IMR-90 (cell line): ENCODE measurements at regions not wholly inside any gene's neighbourhood (a gene's known extent, or its start where the extent isn't known, plus 50 kb on each side); places are given as distances from the start of the nearest gene placed in this dataset.

Experiments
- ATAC-seq: fragments of 200-7000 bp; cut with Tn5 transposase; 2 replicates; pipeline ENCODE4 v1.9.1; 2020; ENCODE audit warnings: low read depth, mild to moderate bottlenecking, moderate library complexity
- BruUV-seq: library from RNA; stranded (reverse); fragments of 400-500 nt; replicated peaks from 2 replicates; lab custom pipeline; 2021; lab: Mats Ljungman, UMichigan
- CTCF ChIA-PET: fragments of 300-600 bp; formaldehyde crosslinking; extraction: SDS; loops from one replicate; lab custom pipeline; 2021; ENCODE audit warnings: antibody characterized with exemption; lab: Yijun Ruan, JAX
- POLR2A ChIA-PET: fragments of 300-600 bp; sonication (Branson Sonifier 250); formaldehyde crosslinking; loops from one replicate; lab custom pipeline; 2022; ENCODE audit warnings: antibody characterized with exemption; ENCODE audit not compliant: unreplicated experiment; lab: Charles Lee
- DNase-seq: peaks from one replicate; pipeline ENCODE4 v3.0.0; 2013
- H2AFZ ChIP-seq: replicated peaks from 2 replicates; pipeline ENCODE3; 2013; ENCODE audit warnings: low read length, mild to moderate bottlenecking; ENCODE audit not compliant: poor library complexity
- H2AK5ac ChIP-seq: 2 replicates; pipeline ENCODE4 v1.6.1; 2013; ENCODE audit warnings: low read depth, low read length, inconsistent platforms
- H2AK9ac ChIP-seq: replicated peaks from 2 replicates; pipeline ENCODE3; 2013; ENCODE audit warnings: mild to moderate bottlenecking, low read depth, low read length, moderate library complexity; ENCODE audit not compliant: poor library complexity
- H2BK120ac ChIP-seq: 2 replicates; pipeline ENCODE4 v1.6.1; 2013; ENCODE audit warnings: low read depth, low read length, inconsistent platforms
- H2BK15ac ChIP-seq: 3 replicates; pipeline ENCODE4 v1.6.1; 2013; ENCODE audit warnings: low read depth, low read length, inconsistent platforms
- H2BK20ac ChIP-seq: 2 replicates; pipeline ENCODE4 v1.6.1; 2013; ENCODE audit warnings: low read depth, mild to moderate bottlenecking, inconsistent platforms, low read length, moderate library complexity
- H2BK5ac ChIP-seq: 2 replicates; pipeline ENCODE4 v1.6.1; 2013; ENCODE audit warnings: mild to moderate bottlenecking, low read depth, low read length, inconsistent platforms; ENCODE audit not compliant: poor library complexity, severe bottlenecking
- H3K14ac ChIP-seq: replicated peaks from 2 replicates; pipeline ENCODE4 v1.6.1; 2013; ENCODE audit warnings: low read depth, low read length, inconsistent platforms
- H3K18ac ChIP-seq: 2 replicates; pipeline ENCODE4 v1.6.1; 2013; ENCODE audit warnings: low read depth, low read length, control low read depth
- H3K23ac ChIP-seq: 2 replicates; pipeline ENCODE4 v1.6.1; 2013; ENCODE audit warnings: low read depth, low read length, inconsistent platforms
- H3K27ac ChIP-seq: 2 replicates; pipeline ENCODE4 v1.5.1; 2013; ENCODE audit warnings: mild to moderate bottlenecking, control low read depth, low read length; ENCODE audit not compliant: insufficient read depth
- H3K27me3 ChIP-seq: 2 replicates; pipeline ENCODE4 v1.6.1; 2013; ENCODE audit warnings: low read length; ENCODE audit not compliant: control insufficient read depth, insufficient read depth
- H3K36me3 ChIP-seq: 2 replicates; pipeline ENCODE4 v1.6.1; 2013; ENCODE audit warnings: low read length, mixed read lengths; ENCODE audit not compliant: control insufficient read depth, insufficient read depth
- H3K4ac ChIP-seq: 2 replicates; pipeline ENCODE4 v1.6.1; 2013; ENCODE audit warnings: low read depth, low read length, inconsistent platforms
- H3K4me1 ChIP-seq: 2 replicates; pipeline ENCODE4 v1.6.1; 2013; ENCODE audit warnings: low read length, mixed read lengths; ENCODE audit not compliant: control insufficient read depth, insufficient read depth
- H3K4me2 ChIP-seq: 2 replicates; pipeline ENCODE4 v1.6.1; 2013; ENCODE audit warnings: low read depth, mild to moderate bottlenecking, control low read depth, low read length, moderate library complexity
- H3K4me3 ChIP-seq: 2 replicates; pipeline ENCODE4 v1.5.1; 2013; ENCODE audit warnings: low read depth, mild to moderate bottlenecking, control low read depth, low read length, moderate library complexity; ENCODE audit not compliant: insufficient read depth
- H3K56ac ChIP-seq: 2 replicates; pipeline ENCODE4 v1.6.1; 2013; ENCODE audit warnings: low read length, inconsistent platforms; ENCODE audit not compliant: insufficient read depth; ENCODE audit errors: extremely low read depth
- H3K79me1 ChIP-seq, 2 experiments: 2 replicates each; pipeline ENCODE4 v1.6.1; 2013; ENCODE audit warnings: low read length in 2 of 2, inconsistent platforms in 1 of 2, low read depth in 1 of 2
- H3K9ac ChIP-seq: 2 replicates; pipeline ENCODE4 v1.6.1; 2013; ENCODE audit warnings: low read depth, low read length, control low read depth
- H3K9me1 ChIP-seq: 2 replicates; pipeline ENCODE4 v1.6.1; 2013; ENCODE audit warnings: low read length, inconsistent platforms; ENCODE audit not compliant: insufficient read depth
- H3K9me3 ChIP-seq: 2 replicates; pipeline ENCODE4 v1.6.1; 2013; ENCODE audit warnings: low read length; ENCODE audit not compliant: control insufficient read depth, insufficient read depth
- H4K20me1 ChIP-seq: 2 replicates; pipeline ENCODE4 v1.6.1; 2013; ENCODE audit warnings: low read length, inconsistent platforms; ENCODE audit not compliant: insufficient read depth
- H4K5ac ChIP-seq: 2 replicates; pipeline ENCODE4 v1.6.1; 2013; ENCODE audit warnings: mild to moderate bottlenecking, low read depth, low read length, control low read depth
- H4K8ac ChIP-seq, 2 experiments: 2 replicates each; pipeline ENCODE4 v1.6.1; 2013; ENCODE audit warnings: low read depth in 2 of 2, low read length in 2 of 2, control low read depth in 1 of 2, inconsistent platforms in 1 of 2
- H4K91ac ChIP-seq: 2 replicates; pipeline ENCODE4 v1.6.1; 2013; ENCODE audit warnings: low read depth, low read length, inconsistent platforms; ENCODE audit not compliant: insufficient read depth
- CEBPB ChIP-seq: IDR thresholded peaks from 2 replicates; pipeline ENCODE4 v1.6.1; 2012; ENCODE audit warnings: low read depth, low read length, improper control_type of control experiment
- CHD1 ChIP-seq: IDR thresholded peaks from 2 replicates; pipeline ENCODE4 v1.6.1; 2012; ENCODE audit warnings: low read depth, low read length, improper control_type of control experiment
- FOS ChIP-seq: fragments of 150-350 bp; IDR thresholded peaks from 2 replicates; pipeline ENCODE4 v1.6.1; 2016; ENCODE audit warnings: low read depth, low read length
- MAFK ChIP-seq: IDR thresholded peaks from 2 replicates; pipeline ENCODE4 v1.6.1; 2012; ENCODE audit warnings: low read depth, low read length, improper control_type of control experiment
- MAZ ChIP-seq: IDR thresholded peaks from 2 replicates; pipeline ENCODE4 v1.6.1; 2012; ENCODE audit warnings: low read depth, mild to moderate bottlenecking, low read length, improper control_type of control experiment, moderate library complexity, borderline replicate concordance
- NFE2L2 ChIP-seq: fragments of 150-350 bp; IDR thresholded peaks from 2 replicates; pipeline ENCODE4 v1.6.1; 2016; ENCODE audit warnings: low read depth, mild to moderate bottlenecking, low read length
- POLR2A ChIP-seq: IDR thresholded peaks from 2 replicates; pipeline ENCODE4 v1.6.1; 2012; ENCODE audit warnings: mild to moderate bottlenecking, low read depth, low read length
- RAD21 ChIP-seq: IDR thresholded peaks from 2 replicates; pipeline ENCODE4 v1.6.1; 2012; ENCODE audit warnings: low read length, improper control_type of control experiment
- RCOR1 ChIP-seq: IDR thresholded peaks from 2 replicates; pipeline ENCODE4 v1.6.1; 2012; ENCODE audit warnings: mild to moderate bottlenecking, low read length, improper control_type of control experiment; ENCODE audit not compliant: insufficient replicate concordance
- WGBS, 2 experiments: methylation state at CpG; one replicate each; pipeline versions ENCODE4 v1.1.5 to v1.1.7; 2013; ENCODE audit warnings: missing lambda C conversion rate in 2 of 2; ENCODE audit not compliant: insufficient read length in 1 of 2; ENCODE audit errors: extremely low coverage in 2 of 2; 5-methylcytosine and 5-hydroxymethylcytosine counted together
- dilution Hi-C: fragments of 300-500 bp; cut with HindIII; formaldehyde crosslinking; loops from one replicate; pipeline ENCODE4 v1.14.3; 2018; ENCODE audit warnings: low sequenced_read_pairs; ENCODE audit not compliant: unreplicated experiment
- in situ Hi-C: fragments of 300-500 bp; cut with MboI; formaldehyde crosslinking; loops from 3 replicates; pipeline ENCODE4 v1.14.3; 2019; ENCODE audit warnings: low sequenced_read_pairs, inconsistent platforms, mixed read lengths
- intact Hi-C: fragments of 100-400 bp; cut with micrococcal nuclease; formaldehyde crosslinking; loops from 2 replicates; pipeline ENCODE4 v1.10.0; 2022
- TF ChIP-seq, protein P1 (sequence below): conservative IDR thresholded peaks from 2 replicates; pipeline ENCODE4 v1.5.1; 2012; ENCODE audit warnings: mild to moderate bottlenecking, low read depth, low read length, improper control_type of control experiment
- TF ChIP-seq, protein P2 (sequence below): fragments of 150-350 bp; IDR thresholded peaks from 2 replicates; pipeline ENCODE4 v1.6.1; 2016; ENCODE audit warnings: low read depth, mild to moderate bottlenecking, low read length, moderate library complexity, borderline replicate concordance

DNA sequence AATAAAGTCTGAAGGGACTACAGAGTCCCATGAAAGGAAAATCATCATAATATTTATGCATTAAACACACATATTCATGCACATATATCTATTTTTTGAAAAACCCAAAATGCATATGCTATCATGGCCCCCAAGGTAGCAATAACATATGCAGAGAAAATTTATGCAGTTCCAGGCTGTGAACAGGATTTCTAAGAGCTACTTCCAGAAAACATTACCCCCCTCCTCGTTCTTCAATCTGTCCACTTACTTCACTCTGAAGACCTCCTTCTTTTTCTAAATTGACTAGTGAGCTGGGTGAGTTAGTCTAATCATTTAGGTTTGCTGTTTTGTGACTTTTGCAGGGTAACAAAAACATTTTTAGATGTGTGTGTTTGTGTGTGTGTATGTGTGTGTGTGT, 376.4 kb upstream of the ZEB2 start:
- Histone ChIP-seq H4K8ac (no peak overlapping the region), H3K9me1 (no peaks in the 10 kb centered on the region), H4K91ac (no peak overlapping the region), H2AK5ac (no peak overlapping the region), H2BK5ac (no peak overlapping the region), H2BK15ac (no peak overlapping the region), H2BK120ac (no peak overlapping the region), H3K14ac (no peak overlapping the region), H2BK20ac (no peak overlapping the region), H4K5ac (no peak overlapping the region), H4K20me1 (no peaks in the 10 kb centered on the region), H3K4me2 (no peak overlapping the region), H3K18ac (no peak overlapping the region), H3K9me3 (no peaks in the 10 kb centered on the region), H2AFZ (no peak overlapping the region), H3K9ac (no peak overlapping the region), H3K4ac (no peak overlapping the region), H3K79me1 (no peaks in the 10 kb centered on the region), H3K27ac (no peak overlapping the region), H3K23ac (no peak overlapping the region), H3K4me1 (no peaks in the 10 kb centered on the region), H3K27me3 (no peaks in the 10 kb centered on the region), H2AK9ac (no peak overlapping the region), H3K36me3 (no peaks in the 10 kb centered on the region), H3K56ac (no peak overlapping the region), H3K4me3 (no peak overlapping the region)
- ChIA-PET CTCF (interaction anchor here (0.6 kb wide), 1 partner anchor 46 kb away, joined by 3 read pairs; no protein-coding TSS in a partner anchor), POLR2A (no interaction called here)
- in situ Hi-C loops (no loop called here), dilution Hi-C loops (no loop called here), intact Hi-C loops (no loop called here)
- DNase-seq, result no peak
- ATAC-seq, result no peak
- no peak for TF ChIP-seq CEBPB
- TF ChIP-seq MAFK, result no peak
- TF ChIP-seq, protein P1, sequence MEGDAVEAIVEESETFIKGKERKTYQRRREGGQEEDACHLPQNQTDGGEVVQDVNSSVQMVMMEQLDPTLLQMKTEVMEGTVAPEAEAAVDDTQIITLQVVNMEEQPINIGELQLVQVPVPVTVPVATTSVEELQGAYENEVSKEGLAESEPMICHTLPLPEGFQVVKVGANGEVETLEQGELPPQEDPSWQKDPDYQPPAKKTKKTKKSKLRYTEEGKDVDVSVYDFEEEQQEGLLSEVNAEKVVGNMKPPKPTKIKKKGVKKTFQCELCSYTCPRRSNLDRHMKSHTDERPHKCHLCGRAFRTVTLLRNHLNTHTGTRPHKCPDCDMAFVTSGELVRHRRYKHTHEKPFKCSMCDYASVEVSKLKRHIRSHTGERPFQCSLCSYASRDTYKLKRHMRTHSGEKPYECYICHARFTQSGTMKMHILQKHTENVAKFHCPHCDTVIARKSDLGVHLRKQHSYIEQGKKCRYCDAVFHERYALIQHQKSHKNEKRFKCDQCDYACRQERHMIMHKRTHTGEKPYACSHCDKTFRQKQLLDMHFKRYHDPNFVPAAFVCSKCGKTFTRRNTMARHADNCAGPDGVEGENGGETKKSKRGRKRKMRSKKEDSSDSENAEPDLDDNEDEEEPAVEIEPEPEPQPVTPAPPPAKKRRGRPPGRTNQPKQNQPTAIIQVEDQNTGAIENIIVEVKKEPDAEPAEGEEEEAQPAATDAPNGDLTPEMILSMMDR, result no peak
- TF ChIP-seq RAD21, result no peak
- TF ChIP-seq FOS, result no peak
- TF ChIP-seq, protein P2, sequence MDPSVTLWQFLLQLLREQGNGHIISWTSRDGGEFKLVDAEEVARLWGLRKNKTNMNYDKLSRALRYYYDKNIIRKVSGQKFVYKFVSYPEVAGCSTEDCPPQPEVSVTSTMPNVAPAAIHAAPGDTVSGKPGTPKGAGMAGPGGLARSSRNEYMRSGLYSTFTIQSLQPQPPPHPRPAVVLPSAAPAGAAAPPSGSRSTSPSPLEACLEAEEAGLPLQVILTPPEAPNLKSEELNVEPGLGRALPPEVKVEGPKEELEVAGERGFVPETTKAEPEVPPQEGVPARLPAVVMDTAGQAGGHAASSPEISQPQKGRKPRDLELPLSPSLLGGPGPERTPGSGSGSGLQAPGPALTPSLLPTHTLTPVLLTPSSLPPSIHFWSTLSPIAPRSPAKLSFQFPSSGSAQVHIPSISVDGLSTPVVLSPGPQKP, result no peak
- TF ChIP-seq RCOR1, result no peak
- no peak for TF ChIP-seq MAZ
- TF ChIP-seq POLR2A, result no peak
- TF ChIP-seq NFE2L2, result no peak
- no peak for TF ChIP-seq CHD1
- no CpG with 5 or more reads among the region's 1 CpG for WGBS, 2 experiments
- BruUV-seq, result no TSS peak
